DOHH2 (cell line): ENCODE measurements at regions not wholly inside any gene's neighbourhood (a gene's known extent, or its start where the extent isn't known, plus 50 kb on each side); places are given as distances from the start of the nearest gene placed in this dataset.

Experiments
- CTCF ChIP-seq: fragments of 200-600 bp; sonication (generic); IDR thresholded peaks from one replicate; pipeline ENCODE4 v1.5.1; 2014; ENCODE audit warnings: antibody characterized with exemption, mild to moderate bottlenecking, low read depth, low read length; ENCODE audit not compliant: poor library complexity, severe bottlenecking
- EZH2phosphoT487 ChIP-seq: fragments of 200-600 bp; sonication (generic); IDR thresholded peaks from 2 replicates; pipeline ENCODE4 v1.6.1; 2017; ENCODE audit warnings: borderline replicate concordance, mild to moderate bottlenecking, antibody characterized with exemption, low read length, moderate library complexity, mixed read lengths

- no peak for TF ChIP-seq CTCF
- no peak for TF ChIP-seq EZH2phosphoT487
These were observed 351.5 kb upstream of the EMCN start for GRCh38 chr4:100869276-100869675.
